Sigmoid colon (tissue), 6 donors: ENCODE measurements at regions not wholly inside any gene's neighbourhood (a gene's known extent, or its start where the extent isn't known, plus 50 kb on each side); places are given as distances from the start of the nearest gene placed in this dataset.

Experiments
- DNase-seq: peaks from one replicate; pipeline ENCODE4 v3.0.0-alpha.2; 2019
- H3K27ac ChIP-seq, 4 donors: fragments of 200-600 bp; sonication (generic); one replicate each; pipeline ENCODE4 v1.5.1; 2016 to 2019; ENCODE audit warnings: mild to moderate bottlenecking in 1 of 4
- H3K27me3 ChIP-seq, 3 donors: fragments of 200-600 bp; sonication (generic); one replicate each; pipeline ENCODE4 v1.5.1; 2019; ENCODE audit warnings: mild to moderate bottlenecking in 1 of 3
- H3K36me3 ChIP-seq, 4 donors: fragments of 200-600 bp; sonication (generic); one replicate each; pipeline ENCODE4 v1.5.1; 2016 to 2019
- H3K4me1 ChIP-seq, 4 donors: fragments of 200-600 bp; sonication (generic); one replicate each; pipeline ENCODE4 v1.5.1; 2017 to 2019
- H3K4me3 ChIP-seq, 4 donors: fragments of 200-600 bp; sonication (generic); one replicate each; pipeline ENCODE4 v1.5.1; 2017 to 2019; ENCODE audit warnings: mild to moderate bottlenecking in 2 of 4, moderate library complexity in 1 of 4
- H3K9me3 ChIP-seq, 4 donors: fragments of 200-600 bp in 3 of 4; sonication (generic) in 3 of 4; one replicate each; pipeline versions ENCODE4 v1.5.1 to v1.6.1; 2013 to 2019
- CTCF ChIP-seq, 4 experiments: fragments of 450-650 bp in 3 of 4; fragments of 200-600 bp in 1 of 4; IDR thresholded peaks; one replicate each; pipeline ENCODE4 v1.5.1; 2016 to 2019; ENCODE audit warnings: antibody characterized with exemption in 4 of 4, mild to moderate bottlenecking in 3 of 4, moderate library complexity in 2 of 4
- EP300 ChIP-seq, 4 donors: sonication (generic); formaldehyde crosslinking; IDR thresholded peaks; one replicate each; pipeline ENCODE4 v1.6.1; 2017; ENCODE audit warnings: antibody characterized with exemption in 4 of 4
- POLR2A ChIP-seq, 2 donors: fragments of 450-650 bp; IDR thresholded peaks; one replicate each; pipeline ENCODE4 v1.6.1; 2016; ENCODE audit warnings: antibody characterized with exemption in 2 of 2, mild to moderate bottlenecking in 2 of 2, moderate library complexity in 2 of 2
- POLR2AphosphoS5 ChIP-seq, 4 donors: sonication (generic); formaldehyde crosslinking; IDR thresholded peaks; one replicate each; pipeline ENCODE4 v1.6.1; 2017; ENCODE audit warnings: antibody characterized with exemption in 4 of 4
- WGBS, 2 donors: extraction: QIAGEN DNeasy Blood & Tissue Kit; methylation state at CpG; one replicate each; pipeline ENCODE4 v1.1.7; 2013; 5-methylcytosine and 5-hydroxymethylcytosine counted together
- intact Hi-C: fragments of 100-400 bp; cut with DNase I; formaldehyde crosslinking; loops from one replicate; pipeline ENCODE4 v1.15.1; 2023
- donor health status: healthy with polysubstance abuse.
- donor health status: healthy.

- WGBS, 2 donors = 54 to 82% methylated on average over 2 of the region's 2 CpGs
- no peak for DNase-seq
- no peaks in the 10 kb centered on the region for H3K9me3 ChIP-seq
- no peaks in the 10 kb centered on the region for H3K27me3 ChIP-seq
- no peak overlapping the region for H3K27ac ChIP-seq
- no peak overlapping the region for H3K4me3 ChIP-seq
- intact Hi-C loops = no loop called here
- TF ChIP-seq POLR2AphosphoS5 (IDR thresholded peaks at IDR 0.05) = no peak
- no peak for TF ChIP-seq CTCF (IDR thresholded peaks at IDR 0.05)
- TF ChIP-seq POLR2A (IDR thresholded peaks at IDR 0.05) = no peak
- TF ChIP-seq EP300 (IDR thresholded peaks at IDR 0.05) = no peak
- peaks cover 0 to 26% (median 9%) of the 10 kb centered on the region in 4 donors for H3K4me1 ChIP-seq
- no peaks in the 10 kb centered on the region for H3K36me3 ChIP-seq
Measured at GRCh38 chr12:107352347-107353081, 259.2 kb upstream of the CRY1 start.

GRCh38 chr12:107353312-107353711 lies 260.0 kb upstream of the CRY1 start:
- H3K36me3 ChIP-seq = no peaks in the 10 kb centered on the region
- no peaks in the 10 kb centered on the region for H3K27me3 ChIP-seq
- H3K9me3 ChIP-seq = no peaks in the 10 kb centered on the region
- H3K27ac ChIP-seq = no peak overlapping the region
- TF ChIP-seq POLR2A (IDR thresholded peaks at IDR 0.05) (no peak), EP300 (IDR thresholded peaks at IDR 0.05) (no peak), POLR2AphosphoS5 (IDR thresholded peaks at IDR 0.05) (no peak)
- 90 to 92% methylated on average over 2 of the region's 2 CpGs for WGBS, 2 donors
- intact Hi-C loops = no loop called here
- no peak overlapping the region for H3K4me3 ChIP-seq
- H3K4me1 ChIP-seq = peaks cover 0 to 25% (median 9%) of the 10 kb centered on the region in 4 donors
- no peak for DNase-seq

- Histone ChIP-seq H3K36me3 (no peaks in the 10 kb centered on the region), H3K4me1 (peaks cover 0 to 26% (median 2%) of the 10 kb centered on the region in 4 donors), H3K9me3 (no peaks in the 10 kb centered on the region), H3K4me3 (no peak overlapping the region), H3K27me3 (no peaks in the 10 kb centered on the region), H3K27ac (no peak overlapping the region)
- TF ChIP-seq POLR2A (IDR thresholded peaks at IDR 0.05) (no peak), POLR2AphosphoS5 (IDR thresholded peaks at IDR 0.05) (no peak), EP300 (IDR thresholded peaks at IDR 0.05) (no peak), CTCF (IDR thresholded peaks at IDR 0.05) (no peak)
- DNase-seq = no peak
- intact Hi-C loops = no loop called here
- 58 to 70% methylated on average over 10 of the region's 10 CpGs for WGBS, 2 donors
Measured at GRCh38 chr12:107355004-107355565, 261.7 kb upstream of the CRY1 start.

- no peak for DNase-seq
- WGBS, 2 donors = 10 to 32% methylated on average over 1 of the region's 1 CpG
- TF ChIP-seq POLR2AphosphoS5 (IDR thresholded peaks at IDR 0.05) = no peak
- no peak for TF ChIP-seq CTCF (IDR thresholded peaks at IDR 0.05)
- TF ChIP-seq POLR2A (IDR thresholded peaks at IDR 0.05) = no peak
- TF ChIP-seq EP300 (IDR thresholded peaks at IDR 0.05) = no peak
- Histone ChIP-seq H3K27ac (no peak overlapping the region), H3K4me3 (no peak overlapping the region), H3K9me3 (no peaks in the 10 kb centered on the region), H3K4me1 (peaks cover 0 to 26% (median 2%) of the 10 kb centered on the region in 4 donors), H3K36me3 (no peaks in the 10 kb centered on the region), H3K27me3 (no peaks in the 10 kb centered on the region)
- intact Hi-C loops = no loop called here
Measured at GRCh38 chr12:107355612-107356011, 262.3 kb upstream of the CRY1 start.

- Histone ChIP-seq H3K4me3 (no peak overlapping the region), H3K27me3 (no peaks in the 10 kb centered on the region), H3K9me3 (no peaks in the 10 kb centered on the region), H3K4me1 (peaks cover 0 to 26% (median 2%) of the 10 kb centered on the region in 4 donors), H3K27ac (no peak overlapping the region), H3K36me3 (no peaks in the 10 kb centered on the region)
- TF ChIP-seq POLR2A (IDR thresholded peaks at IDR 0.05) (no peak), POLR2AphosphoS5 (IDR thresholded peaks at IDR 0.05) (no peak), CTCF (IDR thresholded peaks at IDR 0.05) (no peak), EP300 (IDR thresholded peaks at IDR 0.05) (no peak)
- WGBS, 2 donors = 78% methylated on average over 7 of the region's 7 CpGs
- intact Hi-C loops = no loop called here
- DNase-seq = no peak
Measured at GRCh38 chr12:107356266-107356936, 263.1 kb upstream of the CRY1 start.
